Smooth muscle cell (in vitro differentiated cells): ENCODE measurements at regions not wholly inside any gene's neighbourhood (a gene's known extent, or its start where the extent isn't known, plus 50 kb on each side); places are given as distances from the start of the nearest gene placed in this dataset.

Source experiments
- DNase-seq: peaks from one replicate; lab custom pipeline; 2025; ENCODE audit not compliant: unreplicated experiment; lab: John Stamatoyannopoulos, UW
- H2AFZ ChIP-seq: fragments of 200-600 bp; sonication (generic); 2 replicates; pipeline ENCODE4 v1.6.0; 2016; ENCODE audit warnings: antibody characterized with exemption, low read depth, mild to moderate bottlenecking
- H3F3A ChIP-seq: fragments of 200-600 bp; sonication (generic); 2 replicates; pipeline ENCODE4 v1.6.0; 2017; ENCODE audit warnings: antibody characterized with exemption, low read depth
- H3K27ac ChIP-seq: fragments of 200-600 bp; sonication (generic); 2 replicates; pipeline ENCODE4 v1.5.1; 2016; ENCODE audit warnings: low read depth, mild to moderate bottlenecking
- H3K27me3 ChIP-seq: fragments of 200-600 bp; sonication (generic); 2 replicates; pipeline ENCODE4 v1.6.1; 2016; ENCODE audit warnings: low read depth, mild to moderate bottlenecking
- H3K36me3 ChIP-seq: fragments of 200-600 bp; sonication (generic); 2 replicates; pipeline ENCODE4 v1.5.1; 2016; ENCODE audit warnings: low read depth
- H3K4me1 ChIP-seq: fragments of 200-600 bp; sonication (generic); 2 replicates; pipeline ENCODE4 v1.5.1; 2016; ENCODE audit warnings: low read depth
- H3K4me2 ChIP-seq: fragments of 200-600 bp; sonication (generic); 2 replicates; pipeline ENCODE4 v1.6.0; 2016; ENCODE audit warnings: mild to moderate bottlenecking
- H3K4me3 ChIP-seq: fragments of 200-600 bp; sonication (generic); 2 replicates; pipeline ENCODE4 v1.5.1; 2016; ENCODE audit warnings: mild to moderate bottlenecking
- H3K79me2 ChIP-seq: fragments of 200-600 bp; sonication (generic); 2 replicates; pipeline ENCODE4 v1.6.0; 2016; ENCODE audit warnings: low read depth, mild to moderate bottlenecking
- H3K9ac ChIP-seq: fragments of 200-600 bp; sonication (generic); 2 replicates; pipeline ENCODE4 v1.6.0; 2016; ENCODE audit warnings: low read depth
- H3K9me3 ChIP-seq: fragments of 200-600 bp; sonication (generic); replicated peaks from 2 replicates; pipeline ENCODE4 v1.5.1; 2016; ENCODE audit warnings: low read depth
- H4K20me1 ChIP-seq: fragments of 200-600 bp; sonication (generic); 2 replicates; pipeline ENCODE4 v1.6.0; 2016; ENCODE audit warnings: low read depth
- WGBS: methylation state at CpG from one replicate; pipeline ENCODE4 v1.1.7; 2016; ENCODE audit warnings: low lambda C conversion rate; 5-methylcytosine and 5-hydroxymethylcytosine counted together
- TF ChIP-seq, protein P1 (sequence below): fragments of 200-600 bp; sonication (generic); IDR thresholded peaks from 2 replicates; pipeline ENCODE4 v1.5.1; 2017; ENCODE audit warnings: borderline replicate concordance, mild to moderate bottlenecking, antibody characterized with exemption; ENCODE audit not compliant: insufficient read depth, poor library complexity, severe bottlenecking

DNA sequence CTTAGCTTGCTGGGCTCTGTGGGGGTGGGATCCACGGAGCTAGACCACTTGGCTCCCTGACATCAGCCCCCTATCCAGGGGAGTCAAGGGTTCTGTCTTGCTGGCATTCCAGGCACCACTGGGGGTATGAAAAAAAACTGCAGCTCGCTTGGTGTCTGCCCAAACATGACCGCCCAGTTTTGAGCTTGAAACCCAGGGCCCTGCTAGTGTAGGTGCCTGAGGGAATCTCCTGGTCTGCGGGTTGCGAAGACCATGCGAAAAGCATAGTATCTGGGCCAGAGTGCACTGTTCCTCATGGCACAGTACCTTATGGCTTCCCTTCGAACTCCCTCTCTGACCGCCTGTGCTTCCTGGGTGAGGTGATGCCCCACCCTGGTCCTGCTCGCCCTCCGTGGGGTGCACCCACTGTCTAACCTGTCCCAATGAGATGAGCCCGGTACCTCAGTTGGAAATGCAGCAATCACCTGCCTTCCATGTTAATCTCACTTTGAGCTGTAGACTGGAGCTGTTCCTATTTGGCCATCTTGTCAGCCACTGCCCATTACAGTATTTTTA, 120.8 kb upstream of the TNFSF11 start:
- no peaks in the 10 kb centered on the region for H4K20me1 ChIP-seq
- no peak overlapping the region for H2AFZ ChIP-seq
- no peak overlapping the region for H3K4me3 ChIP-seq
- 93% methylated on average over 11 of the region's 11 CpGs for WGBS
- no peaks in the 10 kb centered on the region for H3F3A ChIP-seq
- peaks cover 4% of the 10 kb centered on the region for H3K9me3 ChIP-seq
- H3K27ac ChIP-seq = no peak overlapping the region
- no peaks in the 10 kb centered on the region for H3K27me3 ChIP-seq
- H3K9ac ChIP-seq = no peak overlapping the region
- H3K4me1 ChIP-seq = no peaks in the 10 kb centered on the region
- TF ChIP-seq, protein P1, sequence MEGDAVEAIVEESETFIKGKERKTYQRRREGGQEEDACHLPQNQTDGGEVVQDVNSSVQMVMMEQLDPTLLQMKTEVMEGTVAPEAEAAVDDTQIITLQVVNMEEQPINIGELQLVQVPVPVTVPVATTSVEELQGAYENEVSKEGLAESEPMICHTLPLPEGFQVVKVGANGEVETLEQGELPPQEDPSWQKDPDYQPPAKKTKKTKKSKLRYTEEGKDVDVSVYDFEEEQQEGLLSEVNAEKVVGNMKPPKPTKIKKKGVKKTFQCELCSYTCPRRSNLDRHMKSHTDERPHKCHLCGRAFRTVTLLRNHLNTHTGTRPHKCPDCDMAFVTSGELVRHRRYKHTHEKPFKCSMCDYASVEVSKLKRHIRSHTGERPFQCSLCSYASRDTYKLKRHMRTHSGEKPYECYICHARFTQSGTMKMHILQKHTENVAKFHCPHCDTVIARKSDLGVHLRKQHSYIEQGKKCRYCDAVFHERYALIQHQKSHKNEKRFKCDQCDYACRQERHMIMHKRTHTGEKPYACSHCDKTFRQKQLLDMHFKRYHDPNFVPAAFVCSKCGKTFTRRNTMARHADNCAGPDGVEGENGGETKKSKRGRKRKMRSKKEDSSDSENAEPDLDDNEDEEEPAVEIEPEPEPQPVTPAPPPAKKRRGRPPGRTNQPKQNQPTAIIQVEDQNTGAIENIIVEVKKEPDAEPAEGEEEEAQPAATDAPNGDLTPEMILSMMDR = no peak
- H3K4me2 ChIP-seq = no peak overlapping the region
- H3K79me2 ChIP-seq = no peaks in the 10 kb centered on the region
- DNase-seq = no peak
- H3K36me3 ChIP-seq = no peaks in the 10 kb centered on the region

DNA sequence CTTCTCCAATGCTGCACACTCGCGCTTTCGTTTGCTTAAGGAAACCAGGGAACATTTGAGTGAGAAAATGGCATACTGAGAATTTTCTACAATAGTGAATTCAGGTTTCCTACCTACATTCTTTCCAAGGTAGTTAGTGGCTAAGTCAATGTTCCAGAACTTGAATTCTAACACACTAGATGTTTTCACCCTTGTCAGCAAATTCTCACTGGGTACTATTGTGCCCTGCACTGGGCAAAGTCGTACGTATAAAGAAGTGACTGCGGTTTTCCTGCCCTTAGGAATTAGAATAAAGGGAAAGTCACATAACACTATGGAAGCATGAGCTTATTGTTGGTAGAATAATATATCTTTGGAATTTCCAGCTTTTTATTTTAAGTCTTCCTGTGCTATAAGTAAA, 119.2 kb upstream of the TNFSF11 start:
- Histone ChIP-seq H3K36me3 (no peaks in the 10 kb centered on the region), H3K27me3 (no peaks in the 10 kb centered on the region), H3K4me1 (no peaks in the 10 kb centered on the region), H3K27ac (no peak overlapping the region), H3K9me3 (no peaks in the 10 kb centered on the region), H2AFZ (no peak overlapping the region), H3F3A (no peaks in the 10 kb centered on the region), H3K9ac (no peak overlapping the region), H3K4me2 (no peak overlapping the region), H4K20me1 (no peaks in the 10 kb centered on the region), H3K4me3 (no peak overlapping the region), H3K79me2 (no peaks in the 10 kb centered on the region)
- no peak for DNase-seq
- TF ChIP-seq, protein P1 = no peak
- 95% methylated on average over 6 of the region's 6 CpGs for WGBS

DNA sequence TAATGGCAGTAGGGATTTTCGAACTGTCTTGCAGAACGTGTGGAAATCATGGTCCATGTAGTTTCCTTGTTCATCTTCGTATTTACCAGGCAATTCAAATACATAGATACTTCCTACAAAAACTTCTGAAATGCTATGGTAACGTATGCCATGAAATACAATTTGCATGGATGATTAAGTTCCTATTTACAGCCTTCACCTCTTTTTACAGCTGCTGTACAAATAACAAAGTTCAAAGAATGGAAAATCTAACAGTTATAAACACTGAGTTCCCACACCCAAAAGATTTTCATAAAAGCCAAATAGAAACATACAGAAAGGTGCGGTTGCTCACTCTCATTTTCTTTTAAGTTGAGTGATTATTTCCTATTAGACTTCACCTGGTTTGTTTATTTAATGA, 115.8 kb upstream of the TNFSF11 start:
- H3K4me2 ChIP-seq = no peak overlapping the region
- no peak overlapping the region for H3K4me3 ChIP-seq
- no peaks in the 10 kb centered on the region for H3K27me3 ChIP-seq
- no peaks in the 10 kb centered on the region for H3K4me1 ChIP-seq
- H3F3A ChIP-seq = no peaks in the 10 kb centered on the region
- 90% methylated on average over 5 of the region's 5 CpGs for WGBS
- H3K9ac ChIP-seq = no peak overlapping the region
- TF ChIP-seq, protein P1 = no peak
- DNase-seq = no peak
- no peaks in the 10 kb centered on the region for H3K79me2 ChIP-seq
- no peaks in the 10 kb centered on the region for H3K9me3 ChIP-seq
- no peak overlapping the region for H2AFZ ChIP-seq
- H3K36me3 ChIP-seq = no peaks in the 10 kb centered on the region
- no peak overlapping the region for H3K27ac ChIP-seq
- no peaks in the 10 kb centered on the region for H4K20me1 ChIP-seq

DNA sequence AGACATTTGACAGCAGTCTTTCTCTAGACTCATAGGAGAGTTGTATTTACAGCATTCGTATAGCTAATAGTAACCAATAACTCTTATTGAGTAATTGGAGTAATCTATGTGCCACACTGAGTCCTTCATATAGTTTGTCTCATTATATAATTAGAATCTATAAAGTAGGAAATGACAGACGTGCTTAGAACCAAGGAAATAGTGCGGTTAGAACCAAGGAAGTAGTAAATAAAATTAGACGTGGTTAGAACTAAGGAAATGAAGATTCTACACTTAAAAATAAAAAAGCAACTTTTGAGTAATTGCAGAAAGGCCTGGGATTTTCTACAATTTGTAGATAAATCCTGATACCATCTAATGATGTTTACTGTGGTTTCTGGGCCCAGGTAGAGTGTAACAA, 107.8 kb upstream of the TNFSF11 start:
- H2AFZ ChIP-seq = no peak overlapping the region
- no peaks in the 10 kb centered on the region for H3K27me3 ChIP-seq
- no peak overlapping the region for H3K9ac ChIP-seq
- no peaks in the 10 kb centered on the region for H3K4me1 ChIP-seq
- WGBS = 89% methylated on average over 4 of the region's 4 CpGs
- DNase-seq = no peak
- H3K4me2 ChIP-seq = no peak overlapping the region
- TF ChIP-seq, protein P1 = no peak
- H4K20me1 ChIP-seq = no peaks in the 10 kb centered on the region
- peaks cover 3% of the 10 kb centered on the region for H3K9me3 ChIP-seq
- no peak overlapping the region for H3K27ac ChIP-seq
- H3K79me2 ChIP-seq = no peaks in the 10 kb centered on the region
- H3K4me3 ChIP-seq = no peak overlapping the region
- no peaks in the 10 kb centered on the region for H3F3A ChIP-seq
- H3K36me3 ChIP-seq = no peaks in the 10 kb centered on the region
